Liver (tissue), 2 donors: ENCODE measurements at regions not wholly inside any gene's neighbourhood (a gene's known extent, or its start where the extent isn't known, plus 50 kb on each side); places are given as distances from the start of the nearest gene placed in this dataset.

ENCODE experiments used
- RAD21 ChIP-seq, 2 donors: IDR thresholded peaks; 2 replicates each; pipeline ENCODE4 v1.6.1; 2016; ENCODE audit warnings: antibody characterized with exemption in 2 of 2, mild to moderate bottlenecking in 2 of 2
- YY1 ChIP-seq: IDR thresholded peaks from 2 replicates; pipeline ENCODE4 v1.6.1; 2016; ENCODE audit warnings: antibody characterized with exemption, mild to moderate bottlenecking
- donor health status: healthy.

DNA sequence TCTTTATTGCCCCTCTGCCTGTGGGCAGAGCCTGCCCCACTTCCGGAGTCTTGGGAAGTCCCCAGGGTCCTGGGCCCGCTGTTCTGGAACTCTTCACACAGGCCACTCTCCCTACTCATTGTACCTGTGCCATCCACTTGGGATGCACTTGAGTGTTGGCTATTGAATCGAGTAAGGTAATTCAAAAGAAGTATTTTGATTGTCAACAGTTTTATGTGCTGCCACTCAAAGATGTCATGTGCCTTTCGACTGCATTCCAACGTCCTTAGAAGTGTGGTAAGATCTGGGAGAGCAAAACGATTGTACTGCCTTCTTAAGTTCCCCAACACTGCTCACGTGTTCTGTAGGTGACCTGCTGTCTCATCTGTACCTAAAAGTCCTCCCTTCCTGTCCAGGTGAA is 77.0 kb upstream of the SMIM21 start:
- TF ChIP-seq YY1 (no peak), RAD21 (IDR thresholded peaks at IDR 0.05) (no peak)
